ENCODE measurements at regions not wholly inside any gene's neighbourhood (a gene's known extent, or its start where the extent isn't known, plus 50 kb on each side); places are given as distances from the start of the nearest gene placed in this dataset.

DNA sequence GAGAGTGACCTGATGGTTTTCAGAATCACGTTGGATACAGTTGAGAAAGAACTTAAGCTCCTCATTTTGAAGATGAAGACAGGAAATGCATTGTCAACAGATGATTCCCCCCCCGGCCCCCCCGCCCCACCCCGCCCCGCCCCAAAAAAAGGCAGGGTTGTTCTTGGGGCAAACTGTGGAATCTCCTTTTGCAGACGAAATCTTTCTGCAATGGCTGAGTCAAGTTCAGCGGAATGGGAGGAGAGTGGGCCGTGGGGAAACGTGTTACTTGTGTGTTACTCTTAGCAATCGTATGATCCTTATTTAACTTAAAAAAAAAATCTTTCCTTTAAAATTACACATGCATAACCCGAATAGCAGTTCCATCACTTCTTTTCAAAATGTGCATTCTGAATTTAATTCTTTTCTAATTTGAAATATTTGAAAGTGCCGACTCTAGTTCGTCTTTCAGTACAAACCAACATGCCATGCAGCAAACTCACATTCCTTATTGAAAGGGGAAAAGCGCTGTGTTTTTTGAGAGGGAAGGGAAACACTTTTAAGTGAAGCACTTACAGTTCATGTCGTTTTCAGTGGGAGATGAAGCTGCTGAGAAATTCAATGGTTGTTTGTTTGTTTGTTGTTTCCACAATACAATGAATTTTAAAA, 348.5 kb upstream of the ARGLU1 start:
- DNase-seq = no peak

DNA sequence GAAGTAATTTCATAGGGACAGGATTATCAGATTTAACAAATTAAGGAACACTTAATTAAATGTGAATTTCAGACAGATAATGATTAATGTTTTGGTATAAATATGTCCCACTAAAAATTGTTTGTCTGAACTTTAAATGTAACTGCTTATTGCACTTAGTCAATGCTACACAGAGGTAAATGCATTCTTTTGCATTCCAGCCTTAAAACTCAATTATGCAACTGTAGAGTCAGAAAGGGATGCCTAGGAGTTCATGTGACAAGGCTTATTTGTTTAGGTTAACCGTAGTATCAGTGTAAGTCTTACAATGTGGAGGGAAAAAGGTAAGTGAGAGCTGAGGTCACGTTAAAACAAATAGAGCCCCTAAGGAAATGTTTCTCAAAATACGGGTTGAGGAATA, 347.2 kb upstream of the ARGLU1 start:
- DNase-seq = no peak

DNA sequence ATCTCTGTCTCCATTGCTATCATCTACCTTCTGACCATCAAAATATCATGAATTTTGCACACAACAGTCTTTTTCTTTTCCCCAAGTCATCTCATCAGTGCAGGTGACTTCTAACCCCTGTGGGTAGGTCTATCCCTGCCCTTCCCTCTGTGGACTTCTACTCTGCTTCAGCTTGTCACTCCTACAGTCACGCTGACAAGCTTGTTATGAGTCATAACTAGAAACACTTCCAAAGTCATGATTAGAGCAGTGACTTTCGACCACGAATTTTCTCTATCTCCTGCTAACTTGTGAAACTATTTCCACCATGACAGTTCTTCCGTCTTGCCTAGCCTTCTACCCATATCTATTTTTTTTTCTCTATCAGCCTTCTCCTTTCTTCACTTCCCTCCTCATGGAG, 343.7 kb upstream of the ARGLU1 start:
- no peak for DNase-seq

DNA sequence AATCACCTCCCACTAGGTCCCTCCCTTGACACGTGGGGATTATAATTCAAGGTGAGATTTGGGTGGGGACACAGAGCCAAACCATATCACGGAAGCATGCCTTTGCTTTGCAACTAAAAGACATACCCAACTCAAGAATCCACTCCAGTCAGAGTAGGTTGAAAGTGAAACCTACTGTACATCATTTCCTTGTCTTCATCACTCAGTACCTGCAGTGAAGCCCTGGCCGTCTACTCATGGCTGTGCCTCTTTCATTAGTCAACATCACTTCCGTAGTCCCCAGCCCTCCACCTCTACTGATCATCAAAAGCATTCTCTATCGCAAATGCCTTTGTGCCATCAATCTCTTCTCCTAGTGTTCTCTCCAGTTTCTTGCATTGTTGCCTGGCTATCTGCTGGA, 343.1 kb upstream of the ARGLU1 start:
- no peak for DNase-seq

DNA sequence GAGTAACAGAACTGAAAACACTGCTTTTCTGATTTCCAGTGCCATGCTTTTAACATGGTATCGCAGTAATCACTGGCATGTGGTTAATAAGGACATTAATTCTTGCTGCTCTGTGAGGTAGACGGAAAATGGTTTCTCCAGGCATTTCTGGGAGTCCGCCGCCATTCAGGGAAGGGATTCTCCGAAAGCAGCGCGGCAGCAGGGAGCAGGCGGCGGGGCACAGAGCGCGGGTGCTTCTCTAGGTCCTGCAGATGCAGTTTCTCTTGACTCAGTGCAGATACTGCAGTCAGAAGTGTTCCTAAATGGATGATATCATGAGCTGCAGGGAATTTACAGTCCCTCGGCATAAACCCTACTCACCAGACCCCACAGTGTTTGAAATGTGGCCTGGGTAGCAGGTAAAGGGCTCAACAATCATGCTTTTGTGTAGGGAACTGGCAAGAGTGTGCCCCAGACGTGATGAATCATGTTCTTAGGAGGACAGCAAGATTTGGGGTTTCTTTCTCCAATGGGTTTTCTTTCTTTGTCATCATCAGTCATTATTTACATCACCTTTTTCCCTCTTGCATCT, 338.6 kb upstream of the ARGLU1 start:
- no peak for DNase-seq

DNA sequence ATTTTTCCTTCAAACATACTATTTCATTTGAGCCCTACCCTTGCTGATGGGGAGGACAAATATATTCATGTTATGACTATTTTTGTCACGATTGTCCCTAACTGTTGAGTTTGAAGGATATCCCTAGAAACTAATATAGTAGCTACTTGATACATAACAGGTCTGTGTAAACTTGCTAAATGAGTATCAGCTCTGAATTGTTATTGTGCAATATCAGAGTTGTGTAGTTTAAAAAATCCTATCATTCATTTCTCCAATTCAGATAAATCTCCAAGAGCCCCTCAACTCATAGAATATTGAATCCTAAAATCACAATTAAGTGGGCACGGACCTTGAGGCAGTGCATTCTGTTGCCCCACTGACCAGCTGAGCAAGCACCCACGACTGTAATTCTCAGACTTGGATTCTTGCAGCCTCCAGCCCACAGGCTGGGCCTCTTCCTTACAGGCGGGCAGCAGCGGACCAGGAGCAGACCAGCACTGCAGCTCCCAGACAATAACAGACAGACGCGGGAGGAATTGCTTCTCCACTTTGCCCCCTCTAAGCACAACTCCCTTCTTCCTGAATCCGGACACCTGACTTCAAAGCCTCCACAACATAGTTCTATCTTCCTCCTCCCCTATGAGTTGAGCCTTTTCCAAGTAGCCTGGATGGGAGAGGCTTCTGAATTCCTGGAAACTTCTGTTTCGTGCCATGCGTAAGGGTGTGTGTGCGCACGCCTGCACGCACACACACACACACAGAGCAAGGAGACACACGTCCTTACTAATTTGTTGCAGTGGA, 337.6 kb upstream of the ARGLU1 start:
- DNase-seq = no peak

DNA sequence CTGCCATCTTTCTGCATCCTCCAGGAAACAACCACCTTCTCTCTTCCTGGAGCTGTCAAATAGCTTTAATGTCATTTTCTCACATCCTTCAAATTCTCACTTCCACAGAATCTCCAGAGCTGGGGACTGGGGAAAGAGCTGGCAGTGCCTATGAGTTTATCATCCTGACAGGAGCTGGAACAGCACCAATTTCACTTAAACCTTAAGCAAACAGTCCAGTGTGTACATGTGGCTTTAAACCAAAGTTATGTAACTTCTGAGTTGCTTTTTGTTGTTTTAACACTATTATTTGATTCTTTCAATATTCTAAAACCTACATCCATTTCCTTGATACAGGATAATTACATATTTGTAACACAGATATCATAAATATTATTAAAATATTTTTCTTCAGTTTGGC, 331.5 kb upstream of the ARGLU1 start:
- no peak for DNase-seq

DNA sequence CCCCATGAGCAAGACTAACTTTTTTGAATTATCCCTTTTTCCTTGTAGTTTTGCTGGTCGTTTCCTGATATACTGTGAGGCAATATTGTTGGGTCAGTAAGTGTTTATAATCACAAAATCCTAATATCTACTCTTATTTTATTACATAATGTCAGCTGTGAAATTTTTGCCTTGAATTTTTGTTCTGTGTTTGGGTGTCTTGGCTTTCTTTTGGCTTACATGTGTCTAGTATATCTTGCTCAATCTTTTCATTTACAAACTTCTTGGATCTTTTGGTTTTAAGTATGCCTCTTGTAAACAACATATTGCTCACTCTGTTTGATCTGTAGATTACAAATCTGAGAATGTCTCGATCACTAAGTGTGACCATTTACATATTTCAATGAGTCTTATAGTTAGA, 330.3 kb upstream of the ARGLU1 start:
- no peak for DNase-seq

DNA sequence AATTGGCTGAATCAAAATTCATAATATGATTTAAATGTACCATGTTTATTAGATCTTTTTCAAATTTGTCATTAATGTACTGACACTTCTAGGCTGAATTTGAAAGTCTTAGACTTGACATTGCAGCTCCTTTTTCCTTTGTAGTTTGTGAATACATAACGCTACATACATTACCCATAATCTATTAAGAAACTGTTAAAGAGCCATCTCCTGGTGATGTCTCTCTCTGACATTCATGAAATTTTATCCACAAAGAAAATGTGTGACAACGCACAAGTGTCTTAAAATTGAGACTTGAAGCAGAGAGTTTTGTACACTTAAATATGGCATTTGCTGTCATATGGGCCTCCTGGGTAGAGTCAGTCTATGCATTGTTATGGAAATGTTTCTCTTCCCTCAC, 320.2 kb upstream of the ARGLU1 start:
- no peak for DNase-seq

DNA sequence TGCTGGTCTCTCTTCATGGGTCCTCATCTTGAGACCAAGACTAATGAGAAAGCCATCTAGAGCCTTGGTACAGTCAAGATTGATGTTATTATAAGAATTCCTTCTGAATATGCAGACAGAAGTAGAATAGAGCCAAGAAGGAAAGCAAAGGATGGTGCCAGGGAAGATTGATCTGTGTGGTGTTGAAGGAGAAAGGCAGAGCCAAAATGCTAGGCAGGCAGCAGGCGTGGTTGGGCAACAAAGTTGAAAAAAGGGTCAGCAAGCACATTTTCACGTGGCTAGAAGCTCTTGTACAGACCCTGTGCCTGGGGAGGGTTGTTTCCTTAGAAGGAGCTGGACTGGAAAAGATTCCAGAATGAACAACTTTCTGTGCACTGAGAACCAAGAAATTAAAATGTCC, 319.7 kb upstream of the ARGLU1 start:
- DNase-seq = no peak

DNA sequence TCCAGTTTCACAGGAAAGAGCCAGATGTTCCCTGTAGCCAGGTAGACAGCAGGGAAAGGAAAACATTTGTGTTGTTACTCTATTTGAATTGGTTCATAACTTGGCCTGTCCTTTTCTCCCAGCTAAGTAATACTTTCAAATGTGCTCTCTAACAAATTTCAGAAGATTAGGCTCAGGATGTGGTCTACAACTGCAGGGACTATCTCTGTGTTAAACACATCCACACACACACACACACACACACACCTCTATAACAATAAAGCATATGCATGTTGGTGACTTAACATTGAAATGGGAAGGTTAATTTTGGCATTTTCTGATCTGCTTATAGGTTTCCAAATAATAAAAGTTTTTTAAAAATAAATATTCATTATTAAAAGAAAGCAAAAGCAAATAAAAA, 316.0 kb upstream of the ARGLU1 start:
- no peak for DNase-seq

DNA sequence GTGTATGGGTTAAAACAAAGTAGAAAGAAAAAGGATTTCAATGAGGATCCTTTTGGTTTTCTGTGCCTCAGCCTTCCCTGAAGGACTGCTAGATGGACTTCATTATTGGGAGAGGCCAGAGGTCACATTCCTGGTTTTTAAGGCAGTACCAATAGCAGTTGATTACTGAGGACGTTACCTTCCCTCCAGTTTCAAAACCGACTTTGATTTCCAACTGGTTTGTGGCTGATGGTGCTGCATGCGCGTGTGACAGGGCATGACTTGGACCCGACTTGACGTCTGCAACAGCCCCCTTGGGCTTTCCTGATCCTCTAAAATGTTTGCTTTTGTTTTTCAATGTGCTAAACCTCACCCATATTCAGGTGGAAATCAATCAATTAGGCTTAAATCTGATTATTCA, 314.3 kb upstream of the ARGLU1 start:
- no peak for DNase-seq

DNA sequence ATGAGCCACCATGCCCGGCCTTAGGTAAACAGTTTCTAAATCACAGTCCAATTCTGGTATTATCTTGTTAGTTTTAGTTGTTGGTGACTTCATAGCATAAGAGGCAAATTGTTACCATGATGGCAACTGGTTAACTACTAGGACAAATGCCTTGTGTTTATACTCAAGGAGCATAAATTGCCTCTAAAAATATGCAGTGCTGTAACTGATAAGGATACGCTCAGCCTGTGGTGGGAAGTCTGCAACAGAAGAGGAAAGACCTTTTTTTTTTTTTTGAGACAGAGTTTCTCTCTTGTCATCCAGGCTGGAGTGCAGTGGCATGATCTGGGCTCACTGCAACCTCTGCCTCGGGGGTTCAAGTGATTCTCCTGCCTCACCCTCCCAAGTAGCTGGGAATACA, 311.9 kb upstream of the ARGLU1 start:
- DNase-seq = no peak

DNA sequence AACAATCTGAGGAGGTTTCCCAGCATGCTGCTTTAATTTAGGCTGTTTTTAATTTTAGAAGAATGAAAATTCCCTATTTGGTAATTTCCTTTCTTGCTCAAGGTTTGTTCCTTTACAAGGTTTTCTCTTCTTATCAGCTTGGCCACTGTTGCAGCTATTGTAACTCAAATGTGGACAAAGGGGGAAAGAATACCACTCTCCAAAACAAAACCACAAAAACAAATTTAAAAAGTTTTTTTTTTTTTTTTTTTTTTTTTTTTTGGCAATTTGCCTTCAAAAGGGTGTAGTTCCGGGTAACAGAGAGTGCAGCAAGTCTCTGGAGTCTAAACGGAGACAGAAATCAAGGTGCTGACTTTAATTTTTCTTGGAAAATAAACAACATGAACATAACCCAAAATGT, 306.4 kb upstream of the ARGLU1 start:
- DNase-seq = no peak

DNA sequence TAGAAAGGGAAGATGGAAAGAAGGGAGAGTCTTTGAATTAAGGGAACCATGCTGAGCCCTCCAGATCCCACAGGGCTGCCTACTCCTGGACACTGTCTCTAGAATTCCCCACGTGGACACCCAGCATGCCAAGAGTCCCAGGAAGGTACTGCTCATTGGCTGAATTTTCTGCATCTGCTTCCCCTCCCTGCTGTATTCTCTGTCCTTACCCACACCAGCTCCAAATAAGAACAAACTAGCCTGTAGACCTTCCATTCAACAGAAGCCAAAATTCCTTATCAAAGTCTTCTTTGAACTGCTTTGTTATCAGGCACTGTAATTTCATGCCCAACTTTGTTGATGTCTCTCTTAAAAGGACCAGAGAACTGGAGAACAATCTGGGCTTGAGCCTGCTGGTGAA, 305.9 kb upstream of the ARGLU1 start:
- DNase-seq = no peak

DNA sequence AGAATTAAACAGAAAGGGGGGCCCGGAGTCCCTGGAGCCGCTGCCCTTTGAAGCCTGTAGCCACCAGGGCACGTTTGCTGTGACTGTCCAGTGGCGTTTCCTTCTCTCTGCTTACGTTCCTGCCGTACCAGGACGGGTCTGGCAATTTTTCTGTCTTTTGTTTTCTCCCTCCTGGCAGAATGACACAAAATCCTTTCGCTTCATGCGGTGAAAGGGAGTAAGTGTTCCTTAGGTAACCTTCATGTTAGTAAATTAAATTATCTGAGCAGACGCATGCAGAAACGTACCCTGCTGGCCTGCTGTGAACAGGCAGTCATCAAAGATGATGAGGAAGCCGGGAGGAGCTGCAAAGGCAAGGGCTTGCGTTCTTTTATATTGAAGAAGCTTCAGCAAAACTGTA, 299.3 kb upstream of the ARGLU1 start:
- DNase-seq = no peak

DNA sequence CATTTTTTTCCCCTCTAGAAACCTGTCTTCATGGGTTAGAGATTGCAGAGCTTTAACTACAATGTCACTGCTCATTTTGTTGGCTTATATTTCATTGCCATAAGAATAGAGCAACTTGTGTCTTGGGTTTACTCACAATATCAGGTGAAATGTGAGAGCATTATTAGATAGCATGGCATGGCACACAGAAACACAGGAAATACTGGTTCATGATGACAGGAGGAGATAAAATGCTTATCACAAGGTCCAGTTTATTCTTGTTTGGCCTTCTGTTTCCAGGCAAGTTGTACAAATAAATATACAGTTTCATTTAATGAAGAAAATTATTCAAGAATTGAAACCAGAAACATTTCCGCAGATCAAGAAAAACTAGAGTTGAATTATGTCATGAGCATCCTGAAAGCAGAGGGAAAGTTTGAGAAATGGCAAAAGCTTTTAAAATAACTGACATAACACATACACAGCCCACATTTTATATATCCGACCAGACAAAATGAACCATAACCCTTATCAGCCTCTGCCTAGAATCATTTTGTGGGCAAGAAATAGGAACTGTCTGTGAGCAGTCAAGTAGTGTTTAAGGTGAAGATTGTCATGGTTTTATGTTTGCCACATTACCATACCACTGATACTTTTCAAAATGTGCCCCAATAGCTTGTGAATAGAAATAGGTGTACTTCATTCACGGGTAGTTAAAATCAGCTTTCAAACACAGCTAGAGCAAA, 297.9 kb upstream of the ARGLU1 start:
- DNase-seq = no peak

DNA sequence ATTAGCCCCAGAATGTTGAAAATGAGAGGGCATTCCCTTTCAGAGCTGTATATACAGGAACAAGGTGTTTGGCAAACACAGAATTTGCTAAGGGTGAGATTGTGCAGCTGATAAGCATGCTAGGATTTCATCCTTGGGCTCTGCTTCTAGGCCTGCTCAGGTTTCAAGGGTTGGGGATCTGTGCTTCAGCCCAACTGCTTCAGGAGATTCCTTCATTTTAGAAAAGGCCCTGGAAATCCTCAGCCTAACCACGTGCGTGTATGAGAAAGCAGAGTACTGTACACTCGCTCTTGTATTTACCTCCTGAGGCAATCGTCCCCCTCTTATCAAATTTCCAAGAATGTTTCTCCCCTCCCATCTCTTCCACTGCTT, 291.6 kb upstream of the ARGLU1 start:
- DNase-seq = no peak

DNA sequence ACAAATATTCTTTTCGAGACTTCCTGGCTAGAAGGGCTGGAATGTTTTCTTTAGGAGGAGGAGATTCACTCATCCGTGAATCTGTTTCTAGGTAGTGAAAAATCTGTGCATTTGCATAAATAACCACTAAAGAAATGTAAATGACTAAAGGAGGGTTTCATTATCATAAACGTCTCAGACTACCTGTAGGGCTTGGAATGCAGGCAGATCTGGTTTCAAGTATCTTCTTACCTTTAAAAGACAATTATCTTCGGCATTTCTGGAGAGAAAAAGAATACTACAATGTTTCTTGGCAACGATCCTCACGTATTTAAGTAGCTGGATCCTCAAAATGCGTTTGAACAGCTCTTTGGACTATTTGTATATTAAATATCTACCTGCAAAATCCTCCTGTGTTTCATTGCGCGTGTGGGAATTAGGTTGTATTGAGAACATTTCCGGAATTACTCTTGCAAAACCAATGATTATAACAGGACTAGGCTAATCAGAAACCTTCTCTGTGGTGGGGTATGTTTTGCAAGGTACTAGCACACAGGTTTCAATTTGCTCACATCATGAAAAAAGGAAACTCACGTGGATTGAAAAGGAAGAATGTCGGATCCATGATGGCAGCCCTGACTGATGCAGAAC, 291.1 kb upstream of the ARGLU1 start:
- no peak for DNase-seq

DNA sequence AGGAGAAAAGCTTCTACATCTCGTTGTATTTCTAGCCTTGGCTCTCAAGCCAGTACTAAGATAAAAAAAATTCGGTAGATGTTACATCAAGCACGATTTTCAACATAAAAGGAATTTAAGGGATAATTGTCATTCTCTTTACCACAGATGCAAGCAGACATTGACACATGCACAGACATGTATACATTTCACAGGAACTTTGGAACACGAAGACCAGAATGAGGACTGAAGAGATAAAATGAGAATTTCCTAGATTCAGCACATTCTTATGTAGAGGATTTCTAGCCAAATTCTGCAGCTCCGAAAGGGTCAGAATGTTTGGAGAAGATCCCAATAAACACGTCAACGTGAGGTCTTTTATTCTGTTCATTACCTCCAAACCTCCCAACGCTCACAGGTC, 284.5 kb upstream of the ARGLU1 start:
- DNase-seq = no peak

DNA sequence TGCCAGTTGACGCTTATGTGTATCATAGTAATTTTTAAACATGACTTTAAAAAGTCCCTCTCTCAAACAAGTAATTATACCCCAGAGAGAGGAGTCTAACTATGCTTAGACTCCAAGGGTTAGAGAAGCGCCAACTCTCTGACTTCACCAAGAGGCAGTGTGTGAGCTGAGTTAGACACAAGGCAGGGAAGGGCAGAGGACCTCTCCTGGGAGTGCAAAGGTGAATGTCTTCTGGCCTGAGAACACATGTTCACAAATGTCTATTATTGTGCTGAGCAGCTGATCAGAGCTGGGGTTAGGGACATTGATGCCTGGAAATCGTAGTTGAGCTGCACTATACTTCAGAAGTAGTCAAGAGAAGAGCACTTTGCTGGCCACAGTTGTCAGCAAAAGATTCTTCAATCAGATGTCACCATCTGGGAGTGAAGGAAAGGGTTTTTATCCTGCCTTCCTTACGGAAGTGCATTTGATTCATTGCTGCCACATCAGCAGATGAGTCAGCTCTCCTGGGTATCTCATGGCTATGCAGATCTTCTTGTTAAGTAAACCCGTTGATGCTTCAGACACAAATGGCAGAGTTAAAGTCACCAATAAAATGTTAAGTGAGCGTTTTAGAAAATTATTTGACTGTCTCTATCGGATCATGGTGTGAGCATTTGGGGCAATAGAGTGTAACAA, 283.2 kb upstream of the ARGLU1 start:
- DNase-seq = no peak

DNA sequence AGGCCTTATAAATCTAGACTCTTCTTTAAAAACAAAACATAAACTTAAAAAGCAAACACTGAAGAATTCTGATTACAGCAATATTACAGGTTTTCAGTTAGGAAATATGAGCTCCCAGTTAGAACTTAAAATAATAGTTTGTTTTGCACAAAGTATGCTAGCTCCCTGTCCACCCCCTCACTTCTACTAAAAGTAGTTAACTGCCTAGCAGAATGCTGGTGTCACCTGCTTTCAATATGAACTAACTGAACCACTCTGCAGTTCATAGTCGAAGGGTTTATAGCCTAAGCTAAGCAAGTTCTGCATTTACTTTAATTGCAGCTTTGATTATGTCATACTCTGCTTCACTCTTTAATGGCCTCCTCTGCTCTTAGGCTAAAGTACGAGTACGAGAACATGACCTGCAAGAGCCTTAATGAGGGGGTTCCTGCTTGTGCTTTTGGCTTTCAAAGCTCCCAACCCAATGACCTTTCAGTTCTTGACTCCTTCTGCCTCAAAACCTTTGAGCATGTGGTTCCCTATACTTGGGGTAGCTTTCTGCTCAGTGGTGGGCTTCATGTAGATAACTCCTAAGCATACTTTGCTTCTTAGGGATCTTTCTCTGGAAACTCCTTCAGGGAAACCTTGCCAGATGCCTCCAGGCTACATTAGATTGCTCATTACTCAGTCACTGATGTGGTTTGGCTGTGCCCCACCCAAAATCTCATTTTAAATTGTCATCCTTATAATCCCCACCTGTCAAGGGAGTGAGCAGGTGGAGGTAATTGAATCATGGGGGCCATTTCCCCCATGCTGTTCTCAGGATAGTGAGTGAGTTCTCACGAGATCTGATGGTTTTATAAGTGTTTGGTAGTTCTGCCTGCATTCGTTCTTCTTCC, 278.9 kb upstream of the ARGLU1 start:
- no peak for DNase-seq
